GM12891 (cell line): ENCODE measurements at regions not wholly inside any gene's neighbourhood (a gene's known extent, or its start where the extent isn't known, plus 50 kb on each side); places are given as distances from the start of the nearest gene placed in this dataset.

ENCODE experiments used
- POLR2A ChIP-seq: IDR thresholded peaks from 2 replicates; pipeline ENCODE4 v1.6.1; 2011; ENCODE audit warnings: low read depth, low read length, control low read depth
- POLR2AphosphoS5 ChIP-seq: IDR thresholded peaks from 2 replicates; pipeline ENCODE4 v1.6.1; 2011; ENCODE audit warnings: low read depth, low read length, control low read depth
- POU2F2 ChIP-seq: IDR thresholded peaks from 2 replicates; pipeline ENCODE4 v1.6.1; 2011; ENCODE audit warnings: low read depth, mild to moderate bottlenecking, control low read depth, low read length, moderate library complexity
- SPI1 ChIP-seq: IDR thresholded peaks from 2 replicates; pipeline ENCODE4 v1.6.1; 2011; ENCODE audit warnings: low read depth, low read length, control low read depth
- TAF1 ChIP-seq: IDR thresholded peaks from 2 replicates; pipeline ENCODE4 v1.6.1; 2011; ENCODE audit warnings: low read depth, low read length, control low read depth

DNA sequence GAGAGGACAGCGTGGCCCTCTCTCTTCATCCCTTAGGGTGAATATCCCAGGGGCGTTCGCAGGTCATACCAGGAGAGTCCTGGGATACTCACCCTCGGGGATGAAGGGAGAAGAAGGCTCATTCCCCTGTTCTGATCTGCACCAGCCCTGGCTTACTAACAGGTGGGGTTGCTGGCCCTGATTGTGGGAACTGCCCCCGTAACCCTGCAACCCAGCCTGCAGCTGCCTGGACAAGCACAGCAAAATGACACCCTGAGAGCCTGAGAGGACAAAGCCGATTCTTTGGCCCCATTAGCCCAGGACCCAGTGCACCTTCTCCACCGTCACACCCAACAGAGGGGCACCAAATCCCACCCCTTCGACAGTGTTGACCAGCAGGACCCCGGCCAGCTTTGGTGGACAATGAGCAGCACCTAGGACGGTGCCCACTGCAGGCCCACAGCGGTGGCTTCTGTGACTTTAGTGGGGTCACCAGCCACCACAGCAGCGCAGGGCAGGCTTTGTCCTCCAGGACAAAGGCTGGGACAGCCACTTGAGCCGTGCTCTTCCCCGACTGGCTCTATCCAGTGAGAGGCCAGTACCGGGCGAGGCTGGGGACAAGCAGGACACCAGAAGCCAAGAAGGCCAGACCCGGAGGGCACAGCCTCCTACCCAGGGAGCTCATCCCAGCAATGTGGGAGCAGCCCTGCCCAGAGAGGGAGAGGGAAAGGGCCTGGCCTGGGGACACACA lies 98.5 kb upstream of the RTL6 start:
- TF ChIP-seq POLR2A (no peak), TAF1 (no peak), POLR2AphosphoS5 (no peak), SPI1 (no peak), POU2F2 (no peak)
